ENCODE measurements at regions not wholly inside any gene's neighbourhood (a gene's known extent, or its start where the extent isn't known, plus 50 kb on each side); places are given as distances from the start of the nearest gene placed in this dataset.

- DNase-seq (ENCODE audit: low spot score), result no peak
These were observed 56.0 kb upstream of the OR5AK2 start for GRCh38 chr11:56932572-56933220.

DNA sequence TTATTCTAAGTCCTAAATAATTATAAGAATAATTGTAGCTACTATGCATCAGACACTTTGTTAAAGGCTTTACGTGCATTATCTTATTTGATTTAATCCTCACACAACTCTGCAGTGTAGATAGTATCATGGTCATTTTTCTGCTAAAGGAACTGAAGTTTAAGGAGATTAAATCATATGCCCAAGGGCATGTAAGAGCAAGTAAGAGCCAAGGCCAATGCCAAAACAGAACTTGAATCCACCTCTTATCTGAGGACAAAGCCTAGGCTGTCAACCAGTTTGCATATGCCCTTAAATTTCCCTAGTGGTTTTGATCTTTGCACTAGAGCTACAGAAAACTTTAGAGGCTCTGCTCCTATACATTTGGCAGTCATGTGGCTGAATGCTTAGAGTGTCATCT, 65.6 kb upstream of the OR5AK2 start:
- DNase-seq (ENCODE audit: low spot score), result no peak

DNA sequence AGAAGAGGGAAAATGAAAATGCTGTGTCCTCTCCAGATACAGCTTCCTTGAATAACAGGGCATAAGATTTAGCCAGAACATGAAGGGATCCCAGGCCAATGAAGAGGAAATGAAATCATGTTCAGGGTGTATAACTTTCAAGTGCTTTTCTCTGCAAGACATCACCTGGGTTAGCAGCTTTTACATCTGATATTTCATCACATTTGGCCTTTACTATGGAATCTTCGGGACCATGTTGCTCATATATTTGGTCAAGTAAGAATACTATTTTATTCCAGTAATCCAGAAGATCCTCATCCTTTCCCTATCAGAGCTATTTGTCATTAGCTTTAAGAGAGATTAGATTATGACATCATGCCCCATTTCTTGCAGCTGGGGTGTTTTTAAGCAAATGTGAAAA, 66.3 kb upstream of the OR5AK2 start:
- no peak for DNase-seq (ENCODE audit: low spot score)

GRCh38 chr11:56917708-56918400, 70.9 kb upstream of the OR5AK2 start:
- DNase-seq (ENCODE audit: low spot score), result no peak

- DNase-seq (ENCODE audit: low spot score), result no peak
These were observed 72.1 kb upstream of the OR5AK2 start for GRCh38 chr11:56916587-56916986.

- no peak for DNase-seq (ENCODE audit: low spot score)
These were observed 72.6 kb upstream of the OR5AK2 start for GRCh38 chr11:56916162-56916561.

GRCh38 chr11:56911312-56911711, 77.4 kb upstream of the OR5AK2 start:
- no peak for DNase-seq (ENCODE audit: low spot score)

DNA sequence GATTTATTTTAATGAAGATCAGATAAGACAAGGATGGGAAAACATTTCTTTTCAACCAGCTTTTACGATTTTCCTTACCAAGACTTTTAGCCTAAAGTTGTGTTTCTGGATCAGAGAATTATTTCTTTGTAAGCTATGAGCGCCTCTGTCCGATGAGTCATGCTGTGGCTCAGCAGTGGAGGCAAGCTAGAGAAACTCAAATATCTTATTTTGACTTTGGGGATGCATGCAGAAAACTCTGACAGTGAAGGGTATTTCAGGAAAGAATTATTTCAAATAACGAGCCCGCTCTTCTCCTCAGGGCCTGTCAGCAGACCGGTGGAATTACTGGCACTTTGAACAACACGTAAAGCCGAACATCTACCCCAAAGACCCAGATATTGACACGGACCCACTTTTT, 77.9 kb upstream of the OR5AK2 start:
- no peak for DNase-seq (ENCODE audit: low spot score)

GRCh38 chr11:56910046-56910773, 78.5 kb upstream of the OR5AK2 start:
- no peak for DNase-seq (ENCODE audit: low spot score)

DNA sequence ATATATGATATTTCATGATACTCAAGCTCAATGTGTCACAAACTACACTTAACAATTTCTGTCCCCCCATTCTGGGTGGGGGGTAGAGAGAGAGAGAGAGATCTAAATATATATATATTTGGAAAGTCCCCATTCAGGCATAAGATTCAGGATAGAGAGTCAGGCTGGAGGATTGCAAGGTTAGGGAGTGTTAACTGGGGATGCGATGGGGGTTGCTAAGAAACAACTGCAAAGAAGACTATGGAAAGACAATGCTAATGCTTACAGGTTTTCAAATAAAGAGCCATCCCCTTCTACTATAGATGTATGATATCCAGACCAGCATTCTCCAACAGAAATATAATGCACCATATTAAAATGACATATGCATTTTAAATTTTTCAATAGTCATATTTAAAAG, 79.2 kb upstream of the OR5AK2 start:
- DNase-seq (ENCODE audit: low spot score), result no peak

DNA sequence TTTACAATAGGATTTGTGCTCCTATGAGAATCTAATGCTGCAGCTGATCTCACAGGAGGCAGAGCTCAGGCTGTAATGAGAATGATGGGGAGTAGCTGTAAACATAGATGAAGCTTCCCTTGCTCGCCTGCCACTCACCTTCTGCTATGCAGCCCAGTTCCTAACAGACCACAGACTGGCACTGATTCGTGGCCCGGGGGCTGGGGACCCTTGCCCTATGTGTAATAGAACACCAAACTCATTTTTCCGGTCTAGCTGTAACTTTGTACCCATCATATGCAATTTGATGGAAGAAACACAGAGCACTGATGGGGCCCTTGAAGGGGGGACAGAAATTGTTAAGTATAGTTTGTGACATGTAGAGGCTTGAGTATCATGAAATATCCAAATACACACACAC, 79.6 kb upstream of the OR5AK2 start:
- no peak for DNase-seq (ENCODE audit: low spot score)

DNA sequence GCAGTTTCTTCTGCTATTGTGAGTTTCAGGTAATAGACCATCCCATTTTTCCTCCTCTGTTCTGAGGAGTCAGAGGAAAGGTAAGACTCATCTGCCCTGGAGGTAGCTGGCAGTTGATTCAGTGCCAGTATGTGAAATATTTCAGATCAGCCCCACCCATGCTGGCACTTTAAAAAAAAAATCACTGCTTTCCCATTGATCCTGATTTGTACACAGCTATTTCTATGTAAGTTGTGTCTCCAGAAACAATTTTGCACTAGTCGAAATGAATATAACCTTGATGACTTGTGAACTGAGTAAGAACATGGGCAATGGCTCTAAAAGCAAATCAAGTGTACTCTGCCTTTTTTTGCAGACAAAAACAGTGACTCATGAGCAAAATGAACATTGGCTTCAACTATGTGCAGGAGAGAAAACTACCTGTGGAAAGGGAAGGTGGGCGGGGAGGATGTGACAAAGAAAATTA, 82.0 kb upstream of the OR5AK2 start:
- DNase-seq (ENCODE audit: low spot score), result no peak

DNA sequence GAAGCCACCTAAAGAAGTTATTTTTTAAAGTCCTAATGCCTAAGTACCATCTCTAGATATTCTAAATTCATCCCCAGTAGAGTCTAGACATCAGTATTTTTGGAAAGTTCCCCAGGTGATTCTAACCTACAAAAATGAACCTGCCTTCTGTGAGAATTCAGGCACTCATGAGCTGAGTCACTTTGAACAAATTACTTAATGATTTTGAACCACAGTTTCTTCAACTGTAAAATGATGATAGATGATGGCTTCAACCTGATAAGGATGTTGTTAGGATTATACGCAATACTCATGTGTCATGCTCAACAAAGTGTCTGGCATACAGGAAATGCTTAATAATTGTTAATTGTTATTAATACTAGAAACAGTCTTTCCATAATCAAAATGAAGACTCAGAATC, 82.8 kb upstream of the OR5AK2 start:
- DNase-seq (ENCODE audit: low spot score), result no peak

DNA sequence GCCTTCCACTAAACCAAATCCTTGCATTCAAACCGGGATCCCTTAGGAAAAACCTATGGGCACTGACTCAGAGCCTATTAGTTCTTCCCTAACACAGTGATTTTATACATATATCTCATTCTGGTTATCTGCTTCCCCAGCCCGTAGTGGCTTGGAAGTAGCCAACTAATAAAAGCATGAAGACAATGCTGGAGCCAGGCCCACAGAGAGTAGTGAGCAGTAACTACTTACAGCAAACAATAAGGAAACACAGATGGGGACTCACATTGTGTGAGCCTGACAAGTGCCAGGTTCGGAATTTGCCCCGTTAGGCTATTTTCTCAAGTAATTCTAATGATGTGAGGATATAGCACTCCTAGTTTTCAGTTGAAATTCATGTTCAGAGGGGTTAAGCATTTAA, 83.3 kb upstream of the OR5AK2 start:
- DNase-seq (ENCODE audit: low spot score), result no peak

GRCh38 chr11:56898856-56899255, 89.9 kb upstream of the OR5AK2 start:
- DNase-seq (ENCODE audit: low spot score), result no peak

GRCh38 chr11:56890584-56891305, 98.0 kb upstream of the OR5AK2 start:
- no peak for DNase-seq (ENCODE audit: low spot score)

DNA sequence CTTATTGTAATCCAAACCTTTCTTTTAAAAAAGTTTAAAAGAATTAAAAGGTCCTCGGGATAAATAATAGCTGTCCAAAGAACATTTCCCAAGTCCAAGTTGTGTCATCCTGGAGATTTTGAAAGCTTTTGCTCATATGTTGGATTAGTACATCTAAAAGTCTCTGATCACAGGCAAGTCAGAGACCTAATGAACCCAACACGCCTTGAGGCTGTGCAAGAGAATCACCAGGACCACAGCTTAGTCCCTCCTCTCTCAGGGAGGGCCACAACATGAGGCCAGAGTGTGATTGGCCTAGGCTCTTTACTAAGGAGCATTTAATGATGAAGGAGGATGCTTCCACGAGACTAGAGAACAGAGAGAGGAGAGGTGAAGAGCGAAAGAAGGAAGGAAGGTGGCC, 98.7 kb upstream of the OR5AK2 start:
- no peak for DNase-seq (ENCODE audit: low spot score)

DNA sequence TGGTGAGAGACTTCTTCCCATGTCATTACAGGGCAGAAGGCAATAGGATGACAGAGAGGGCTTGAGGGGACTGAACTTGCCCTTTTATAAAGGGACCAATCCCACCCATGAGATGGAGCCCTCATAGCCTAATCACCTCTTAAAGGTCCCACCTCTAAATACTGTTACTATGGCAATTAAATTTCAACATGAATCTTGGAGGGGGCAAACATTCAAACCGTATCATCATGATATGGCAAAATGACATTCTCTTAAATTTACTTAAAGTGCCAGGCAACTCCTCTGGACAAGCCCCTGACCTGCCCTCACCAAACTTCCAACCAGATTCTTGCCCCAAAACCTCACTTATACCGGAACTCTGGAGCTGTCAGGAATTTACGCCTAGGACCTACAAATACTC, 100.8 kb upstream of the OR5AK2 start:
- DNase-seq (ENCODE audit: low spot score), result no peak

GRCh38 chr11:56886455-56886854, 102.3 kb upstream of the OR5AK2 start:
- no peak for DNase-seq (ENCODE audit: low spot score)

DNA sequence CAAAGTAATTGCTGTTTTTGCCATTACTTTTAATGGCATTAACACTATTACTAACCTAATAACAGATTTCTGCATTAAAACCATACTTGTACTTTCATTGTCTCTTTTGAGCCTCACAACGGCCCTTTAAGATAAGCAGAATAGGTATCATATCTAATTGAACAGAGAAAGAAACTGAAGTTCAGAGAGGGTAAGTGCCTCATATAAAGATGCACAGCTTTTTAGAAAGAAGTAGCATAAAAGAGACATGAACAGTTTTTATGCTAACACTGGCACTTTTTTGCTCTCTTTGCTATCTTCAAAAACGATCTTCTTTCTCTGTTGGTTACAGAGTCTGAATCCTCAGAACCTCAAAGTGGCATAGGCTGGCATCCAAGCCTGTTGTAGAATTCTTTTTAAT, 102.9 kb upstream of the OR5AK2 start:
- DNase-seq (ENCODE audit: low spot score), result no peak

- no peak for DNase-seq (ENCODE audit: low spot score)
These were observed 103.5 kb upstream of the OR5AK2 start for GRCh38 chr11:56885177-56885576.

DNA sequence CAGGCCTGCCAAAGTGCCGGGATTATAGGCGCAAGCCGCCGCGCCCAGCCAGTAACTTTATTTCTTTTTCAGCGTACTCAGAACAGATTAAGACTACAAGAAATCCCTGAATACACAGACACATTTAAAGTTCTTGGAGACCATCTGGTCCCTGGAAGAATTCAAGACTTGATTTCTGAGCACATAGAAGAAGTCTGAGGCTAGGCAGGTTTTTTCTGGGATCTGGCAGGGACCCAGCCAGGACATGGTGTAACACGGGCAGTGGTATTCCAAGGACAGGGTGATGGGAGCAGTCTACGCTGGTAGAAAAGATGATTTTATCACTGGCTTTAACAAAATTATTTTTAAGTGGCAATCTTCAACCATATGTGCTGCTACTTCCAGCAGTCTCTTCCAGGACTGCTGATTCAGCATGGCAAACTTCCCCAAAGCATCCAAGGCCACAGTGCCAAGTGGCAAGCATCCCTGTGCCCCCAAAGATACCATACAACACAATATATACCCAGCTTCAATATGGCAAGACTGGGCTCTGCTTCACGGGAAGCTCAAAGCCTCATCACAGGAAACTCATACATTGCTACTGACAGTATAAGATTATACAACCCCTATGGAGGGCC, 105.2 kb upstream of the OR5AK2 start:
- DNase-seq (ENCODE audit: low spot score), result no peak
